ENCODE measurements at regions not wholly inside any gene's neighbourhood (a gene's known extent, or its start where the extent isn't known, plus 50 kb on each side); places are given as distances from the start of the nearest gene placed in this dataset.

DNA sequence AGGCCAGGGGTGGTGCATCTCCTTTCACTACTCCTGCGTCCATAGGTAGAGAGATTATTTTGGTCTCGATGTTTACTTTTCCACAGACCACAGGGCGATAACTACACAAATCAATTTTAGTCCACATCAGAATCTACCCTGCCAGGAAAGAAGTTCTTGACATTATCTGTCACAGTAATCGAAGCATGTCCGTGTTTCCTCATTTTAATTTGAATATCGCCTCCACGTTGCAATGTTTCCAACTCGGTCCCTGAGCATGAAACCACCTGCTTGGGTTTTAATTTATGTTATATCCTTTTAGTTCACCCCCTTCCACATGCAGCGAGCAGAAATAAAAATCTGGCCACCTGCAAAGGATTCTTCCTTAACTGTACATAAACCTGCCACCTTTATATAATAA lies 100.1 kb upstream of the ATXN3L start:
- TF ChIP-seq, protein P1, sequence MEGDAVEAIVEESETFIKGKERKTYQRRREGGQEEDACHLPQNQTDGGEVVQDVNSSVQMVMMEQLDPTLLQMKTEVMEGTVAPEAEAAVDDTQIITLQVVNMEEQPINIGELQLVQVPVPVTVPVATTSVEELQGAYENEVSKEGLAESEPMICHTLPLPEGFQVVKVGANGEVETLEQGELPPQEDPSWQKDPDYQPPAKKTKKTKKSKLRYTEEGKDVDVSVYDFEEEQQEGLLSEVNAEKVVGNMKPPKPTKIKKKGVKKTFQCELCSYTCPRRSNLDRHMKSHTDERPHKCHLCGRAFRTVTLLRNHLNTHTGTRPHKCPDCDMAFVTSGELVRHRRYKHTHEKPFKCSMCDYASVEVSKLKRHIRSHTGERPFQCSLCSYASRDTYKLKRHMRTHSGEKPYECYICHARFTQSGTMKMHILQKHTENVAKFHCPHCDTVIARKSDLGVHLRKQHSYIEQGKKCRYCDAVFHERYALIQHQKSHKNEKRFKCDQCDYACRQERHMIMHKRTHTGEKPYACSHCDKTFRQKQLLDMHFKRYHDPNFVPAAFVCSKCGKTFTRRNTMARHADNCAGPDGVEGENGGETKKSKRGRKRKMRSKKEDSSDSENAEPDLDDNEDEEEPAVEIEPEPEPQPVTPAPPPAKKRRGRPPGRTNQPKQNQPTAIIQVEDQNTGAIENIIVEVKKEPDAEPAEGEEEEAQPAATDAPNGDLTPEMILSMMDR (IDR thresholded peaks at IDR 0.05): no peak
- no peak for TF ChIP-seq POLR2A (IDR thresholded peaks at IDR 0.05)

Data from lower leg skin (tissue), 3 donors.